ENCODE measurements at regions not wholly inside any gene's neighbourhood (a gene's known extent, or its start where the extent isn't known, plus 50 kb on each side); places are given as distances from the start of the nearest gene placed in this dataset.

DNA sequence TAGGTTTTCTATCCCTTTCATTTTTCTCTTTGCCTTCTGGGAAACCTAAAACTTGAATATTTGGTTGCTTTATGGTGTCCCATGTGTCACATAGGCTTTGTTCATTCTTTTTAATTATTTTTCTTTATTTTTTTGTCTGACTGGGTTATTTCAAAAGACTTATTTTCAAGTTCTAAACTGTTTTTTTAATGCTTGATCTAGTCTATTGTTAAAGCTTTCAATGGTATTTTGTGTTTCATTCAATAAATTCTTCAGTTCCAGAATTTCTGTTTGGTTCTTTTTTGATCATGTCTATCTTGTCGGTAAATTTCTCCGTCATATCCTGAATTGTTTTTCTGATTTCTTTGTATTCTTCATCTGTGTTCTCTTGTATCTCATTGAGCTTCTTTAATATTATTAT is 86.8 kb downstream of the NPS start:
- TF ChIP-seq CTCF (IDR thresholded peaks at IDR 0.05) = no peak
- TF ChIP-seq POLR2A (IDR thresholded peaks at IDR 0.05) = no peak
